Keratinocyte (primary cell): ENCODE measurements at regions not wholly inside any gene's neighbourhood (a gene's known extent, or its start where the extent isn't known, plus 50 kb on each side); places are given as distances from the start of the nearest gene placed in this dataset.

Experiments
- CTCF ChIP-seq, 3 experiments: IDR thresholded peaks in 1 of 3; conservative IDR thresholded peaks in 1 of 3; optimal IDR thresholded peaks in 1 of 3; 2 replicates in 2 of 3; 3 replicates in 1 of 3; pipeline versions ENCODE3 to v1.5.1; 2011; ENCODE audit warnings: low read length in 3 of 3, mild to moderate bottlenecking in 3 of 3, moderate library complexity in 2 of 3, control low read depth in 1 of 3, inconsistent platforms in 1 of 3; ENCODE audit not compliant: insufficient read depth in 2 of 3; ENCODE audit errors: extremely low read depth in 1 of 3
- EZH2 ChIP-seq: IDR thresholded peaks from one replicate; pipeline ENCODE4 v1.6.1; 2012; ENCODE audit warnings: inconsistent platforms, mild to moderate bottlenecking, low read length, moderate library complexity

DNA sequence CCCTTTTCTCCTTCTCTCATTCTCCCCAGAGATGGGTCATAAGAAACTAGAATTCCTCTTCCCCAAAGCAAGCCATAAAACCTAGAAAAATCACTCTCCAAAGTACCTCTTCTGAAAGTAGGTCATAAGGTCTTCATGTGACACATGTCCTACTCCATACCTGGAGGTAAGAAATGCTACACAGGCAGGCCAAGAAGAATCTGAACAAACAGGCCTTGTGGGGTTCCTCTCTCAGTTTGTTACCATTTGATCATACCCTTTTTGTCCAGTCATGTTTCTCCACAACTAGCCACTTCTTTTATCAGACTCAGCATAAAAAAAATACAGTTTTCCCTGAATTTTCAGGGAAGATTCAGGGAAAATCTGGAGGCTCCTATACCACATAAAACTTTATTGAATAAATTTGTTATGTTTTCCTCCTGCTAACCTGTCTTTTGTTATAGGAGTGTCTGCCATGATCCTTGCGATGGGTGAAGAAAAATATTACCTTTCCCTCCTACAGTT is 134.4 kb upstream of the LMO4 start:
- TF ChIP-seq CTCF (optimal IDR thresholded peaks at IDR 0.05 in 1 of 3, IDR thresholded peaks at IDR 0.05 in 1 of 3, conservative IDR thresholded peaks at IDR 0.05 in 1 of 3; ENCODE audit: extremely low read depth in 1 of 3, insufficient read depth in 2 of 3, low read length in 3 of 3) = no peak
- no peak for TF ChIP-seq EZH2
